ENCODE measurements at regions not wholly inside any gene's neighbourhood (a gene's known extent, or its start where the extent isn't known, plus 50 kb on each side); places are given as distances from the start of the nearest gene placed in this dataset.
"Not testable (repeated sequence)": the region's sequence is repeated elsewhere in the genome, so short reads cannot be mapped to it uniquely, and the experiment has no call there.

DNA sequence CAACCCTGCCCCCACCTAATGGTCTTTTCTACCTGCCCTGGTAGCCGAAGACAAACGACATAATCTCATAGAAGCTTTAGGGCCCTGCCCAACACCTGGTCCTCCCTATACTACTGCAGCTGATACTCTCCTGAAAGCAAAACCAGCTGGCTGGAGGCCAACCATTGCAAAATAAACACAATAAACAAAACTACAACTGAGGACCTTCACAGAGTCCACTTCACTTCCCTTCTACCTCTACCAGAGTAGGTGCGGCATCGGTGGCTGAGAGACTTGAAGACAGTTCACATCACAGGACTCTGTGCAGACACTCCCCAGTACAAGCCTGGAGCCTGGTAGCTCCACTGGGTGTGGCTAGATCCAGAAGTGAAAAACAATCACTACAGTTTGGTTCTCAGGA lies 476.2 kb downstream of the MMUT start:
- no peak overlapping the region for H3K27ac ChIP-seq
- no peaks in the 10 kb centered on the region for H3K4me1 ChIP-seq
- peaks cover 0 to 14% (median 4%) of the 10 kb centered on the region in 3 donors for H3K9me3 ChIP-seq
- intact Hi-C loops (cut with DNase I), result no loop called here
- TF ChIP-seq, protein P1, sequence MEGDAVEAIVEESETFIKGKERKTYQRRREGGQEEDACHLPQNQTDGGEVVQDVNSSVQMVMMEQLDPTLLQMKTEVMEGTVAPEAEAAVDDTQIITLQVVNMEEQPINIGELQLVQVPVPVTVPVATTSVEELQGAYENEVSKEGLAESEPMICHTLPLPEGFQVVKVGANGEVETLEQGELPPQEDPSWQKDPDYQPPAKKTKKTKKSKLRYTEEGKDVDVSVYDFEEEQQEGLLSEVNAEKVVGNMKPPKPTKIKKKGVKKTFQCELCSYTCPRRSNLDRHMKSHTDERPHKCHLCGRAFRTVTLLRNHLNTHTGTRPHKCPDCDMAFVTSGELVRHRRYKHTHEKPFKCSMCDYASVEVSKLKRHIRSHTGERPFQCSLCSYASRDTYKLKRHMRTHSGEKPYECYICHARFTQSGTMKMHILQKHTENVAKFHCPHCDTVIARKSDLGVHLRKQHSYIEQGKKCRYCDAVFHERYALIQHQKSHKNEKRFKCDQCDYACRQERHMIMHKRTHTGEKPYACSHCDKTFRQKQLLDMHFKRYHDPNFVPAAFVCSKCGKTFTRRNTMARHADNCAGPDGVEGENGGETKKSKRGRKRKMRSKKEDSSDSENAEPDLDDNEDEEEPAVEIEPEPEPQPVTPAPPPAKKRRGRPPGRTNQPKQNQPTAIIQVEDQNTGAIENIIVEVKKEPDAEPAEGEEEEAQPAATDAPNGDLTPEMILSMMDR (IDR thresholded peaks at IDR 0.05), result no peak
- TF ChIP-seq POLR2A (IDR thresholded peaks at IDR 0.05), result no peak
- no peak overlapping the region for H3K4me3 ChIP-seq
- DNase-seq, result no peak
- H3K27me3 ChIP-seq, result no peaks in the 10 kb centered on the region
- no peaks in the 10 kb centered on the region for H3K36me3 ChIP-seq
- 81% methylated on average over 4 of the region's 4 CpGs; no CpG with 5 or more reads in 1 of the 2 donors for WGBS, 2 donors

DNA sequence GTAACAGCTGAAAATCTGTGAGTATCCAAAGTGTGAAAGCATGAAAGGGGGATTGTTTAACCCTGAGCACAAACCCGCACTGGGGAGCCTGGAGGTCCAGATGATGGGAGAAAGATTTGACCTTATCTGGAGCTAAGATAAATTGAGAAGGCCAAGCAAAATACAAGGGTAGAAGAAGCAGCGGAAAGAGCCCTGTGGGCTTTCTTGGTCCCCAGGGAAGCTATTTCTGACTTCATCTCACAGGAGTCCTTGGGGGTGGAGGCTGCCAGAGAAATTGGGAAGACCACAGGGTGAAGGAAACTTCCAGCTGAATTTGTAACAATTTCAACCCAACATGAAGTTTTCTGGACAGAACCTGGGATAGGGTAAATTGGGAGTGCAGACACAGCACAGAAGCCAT lies 476.9 kb downstream of the MMUT start:
- Histone ChIP-seq H3K27me3 (no peaks in the 10 kb centered on the region), H3K4me3 (no peak overlapping the region), H3K27ac (no peak overlapping the region), H3K4me1 (no peaks in the 10 kb centered on the region), H3K36me3 (no peaks in the 10 kb centered on the region), H3K9me3 (peaks cover 0 to 14% (median 4%) of the 10 kb centered on the region in 3 donors)
- TF ChIP-seq, protein P1 (IDR thresholded peaks at IDR 0.05), result no peak
- TF ChIP-seq POLR2A (IDR thresholded peaks at IDR 0.05), result no peak
- 78 to 90% methylated on average over 2 of the region's 2 CpGs for WGBS, 2 donors
- intact Hi-C loops (cut with DNase I), result no loop called here
- DNase-seq, result no peak

DNA sequence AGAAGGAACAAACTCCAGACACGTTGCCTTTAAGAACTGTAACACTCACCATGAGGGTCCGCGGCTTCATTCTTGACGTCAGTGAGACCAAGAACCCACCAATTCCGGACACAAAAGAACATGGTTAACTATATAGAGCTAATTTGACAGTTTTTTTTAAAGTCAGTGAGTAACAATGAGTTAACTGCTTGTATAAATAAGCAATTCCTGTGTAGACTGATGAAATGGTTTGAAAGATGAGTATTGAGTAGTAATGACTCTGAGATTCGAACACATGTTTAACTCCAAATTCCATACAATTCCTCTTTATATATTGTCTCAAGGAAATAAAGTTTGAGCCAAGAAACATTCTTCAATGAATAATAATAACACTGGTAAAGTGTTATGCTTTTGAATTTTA lies 478.0 kb downstream of the MMUT start:
- WGBS, 2 donors, result 75 to 82% methylated on average over 6 of the region's 6 CpGs
- TF ChIP-seq, protein P1 (IDR thresholded peaks at IDR 0.05), result no peak
- no peak for TF ChIP-seq POLR2A (IDR thresholded peaks at IDR 0.05)
- DNase-seq, result no peak

DNA sequence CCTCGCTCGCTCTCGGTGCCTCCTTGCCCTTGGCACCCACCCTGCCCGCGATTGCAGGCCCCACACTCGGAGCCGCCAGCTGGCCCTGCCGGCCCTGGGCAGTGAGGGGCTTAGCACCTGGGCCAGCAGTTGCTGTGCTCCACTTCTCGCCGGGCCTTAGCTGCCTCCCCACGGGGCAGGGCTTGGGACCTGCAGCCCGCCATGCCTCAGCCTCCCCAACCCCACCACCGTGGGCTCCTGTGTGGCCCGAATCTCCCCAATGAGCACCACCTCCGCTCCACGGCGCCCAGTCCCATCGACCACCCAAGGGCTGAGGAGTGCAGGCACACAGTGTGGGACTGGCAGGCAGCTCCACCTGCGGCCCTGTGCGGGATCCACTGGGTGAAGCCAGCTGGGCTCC lies 479.1 kb downstream of the MMUT start:
- WGBS, 2 donors, result 91 to 92% methylated on average over 9 to 10 of the region's 20 CpGs
- H3K27me3 ChIP-seq, result not testable (repeated sequence)

More for the DNA sequence above, 478.0 kb downstream of the MMUT start:
- H3K4me1 ChIP-seq, result no peaks in the 10 kb centered on the region
- no peak overlapping the region for H3K27ac ChIP-seq
- peaks cover 0 to 11% (median 4%) of the 10 kb centered on the region in 3 donors for H3K9me3 ChIP-seq
- H3K36me3 ChIP-seq, result no peaks in the 10 kb centered on the region
- H3K4me3 ChIP-seq, result no peak overlapping the region
- H3K27me3 ChIP-seq, result no peaks in the 10 kb centered on the region
- intact Hi-C loops (cut with DNase I), result no loop called here

DNA sequence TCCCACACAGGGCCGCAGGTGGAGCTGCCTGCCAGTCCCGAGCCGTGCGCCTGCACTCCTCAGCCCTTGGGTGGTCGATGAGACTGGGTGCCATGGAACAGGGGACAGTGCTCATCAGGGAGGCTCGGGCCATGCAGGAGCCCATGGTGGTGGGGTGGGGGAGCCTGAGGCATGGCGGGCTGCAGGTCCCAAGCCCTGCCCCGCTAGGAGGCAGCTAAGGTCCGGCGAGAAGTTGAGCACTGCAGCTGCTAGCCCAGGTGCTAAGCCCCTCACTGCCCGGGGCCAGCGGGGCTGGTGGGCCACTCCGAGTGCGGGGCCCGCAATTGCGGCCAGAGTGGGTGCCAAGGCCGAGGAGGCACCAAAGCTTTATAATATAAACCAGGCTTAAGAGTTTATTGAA lies 479.7 kb downstream of the MMUT start:
- Histone ChIP-seq H3K27me3 (no peaks in the 10 kb centered on the region), H3K4me3 (no peak overlapping the region), H3K27ac (no peak overlapping the region), H3K36me3 (no peaks in the 10 kb centered on the region), H3K4me1 (no peaks in the 10 kb centered on the region), H3K9me3 (peaks cover 0 to 4% (median 4%) of the 10 kb centered on the region in 3 donors)
- no peak for DNase-seq
- intact Hi-C loops (cut with DNase I), result no loop called here
- 95 to 100% methylated on average over 3 to 8 of the region's 17 CpGs for WGBS, 2 donors
- TF ChIP-seq, protein P1 (IDR thresholded peaks at IDR 0.05), result no peak
- TF ChIP-seq POLR2A (IDR thresholded peaks at IDR 0.05), result no peak

More for the DNA sequence above, 479.1 kb downstream of the MMUT start:
- H3K9me3 ChIP-seq; H3K4me1 ChIP-seq; H3K36me3 ChIP-seq; intact Hi-C loops (cut with DNase I); H3K27ac ChIP-seq; DNase-seq; H3K4me3 ChIP-seq: not testable (repeated sequence)

DNA sequence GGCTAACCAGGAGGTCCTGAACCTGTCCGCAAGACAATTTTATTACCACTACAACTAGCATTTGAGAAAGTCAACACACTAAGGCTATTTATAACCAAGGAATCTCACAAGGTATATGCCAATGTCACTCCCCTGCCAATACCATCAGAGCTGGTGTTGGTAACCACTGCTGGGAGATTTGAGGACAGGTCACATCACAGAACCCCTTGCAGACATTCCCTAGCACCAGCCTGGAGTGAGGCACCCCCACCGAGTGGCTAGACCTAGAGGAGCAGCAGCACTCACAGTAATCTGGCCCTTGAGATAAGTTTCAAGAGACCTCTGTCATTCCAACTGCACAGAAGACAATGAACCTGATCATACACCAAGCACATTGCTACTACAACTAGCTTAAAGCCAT lies 483.2 kb downstream of the MMUT start:
- no peak overlapping the region for H3K4me3 ChIP-seq

More for the DNA sequence above, 483.2 kb downstream of the MMUT start:
- no peak for DNase-seq
- Histone ChIP-seq H3K9me3 (peaks cover 0 to 4% (median 0%) of the 10 kb centered on the region in 3 donors), H3K27me3 (no peaks in the 10 kb centered on the region), H3K36me3 (no peaks in the 10 kb centered on the region), H3K27ac (no peak overlapping the region), H3K4me1 (no peaks in the 10 kb centered on the region)
- intact Hi-C loops (cut with DNase I), result no loop called here
- 71 to 100% methylated on average over 2 of the region's 2 CpGs for WGBS, 2 donors
- TF ChIP-seq, protein P1 (IDR thresholded peaks at IDR 0.05), result no peak
- no peak for TF ChIP-seq POLR2A (IDR thresholded peaks at IDR 0.05)
